ENCODE measurements at regions not wholly inside any gene's neighbourhood (a gene's known extent, or its start where the extent isn't known, plus 50 kb on each side); places are given as distances from the start of the nearest gene placed in this dataset.

GRCh38 chr12:76156726-76157125, 72.2 kb upstream of the NAP1L1 start:
- no peak for TF ChIP-seq RAD21 (conservative IDR thresholded peaks at IDR 0.05)
- TF ChIP-seq, protein P1, sequence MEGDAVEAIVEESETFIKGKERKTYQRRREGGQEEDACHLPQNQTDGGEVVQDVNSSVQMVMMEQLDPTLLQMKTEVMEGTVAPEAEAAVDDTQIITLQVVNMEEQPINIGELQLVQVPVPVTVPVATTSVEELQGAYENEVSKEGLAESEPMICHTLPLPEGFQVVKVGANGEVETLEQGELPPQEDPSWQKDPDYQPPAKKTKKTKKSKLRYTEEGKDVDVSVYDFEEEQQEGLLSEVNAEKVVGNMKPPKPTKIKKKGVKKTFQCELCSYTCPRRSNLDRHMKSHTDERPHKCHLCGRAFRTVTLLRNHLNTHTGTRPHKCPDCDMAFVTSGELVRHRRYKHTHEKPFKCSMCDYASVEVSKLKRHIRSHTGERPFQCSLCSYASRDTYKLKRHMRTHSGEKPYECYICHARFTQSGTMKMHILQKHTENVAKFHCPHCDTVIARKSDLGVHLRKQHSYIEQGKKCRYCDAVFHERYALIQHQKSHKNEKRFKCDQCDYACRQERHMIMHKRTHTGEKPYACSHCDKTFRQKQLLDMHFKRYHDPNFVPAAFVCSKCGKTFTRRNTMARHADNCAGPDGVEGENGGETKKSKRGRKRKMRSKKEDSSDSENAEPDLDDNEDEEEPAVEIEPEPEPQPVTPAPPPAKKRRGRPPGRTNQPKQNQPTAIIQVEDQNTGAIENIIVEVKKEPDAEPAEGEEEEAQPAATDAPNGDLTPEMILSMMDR (IDR thresholded peaks at IDR 0.05; ENCODE audit: poor library complexity, severe bottlenecking) = no peak
- TF ChIP-seq POLR2AphosphoS5 (IDR thresholded peaks at IDR 0.05) = no peak

Measured in neural cell (in vitro differentiated cells).